HG03039 (cell line): ENCODE measurements at regions not wholly inside any gene's neighbourhood (a gene's known extent, or its start where the extent isn't known, plus 50 kb on each side); places are given as distances from the start of the nearest gene placed in this dataset.
"Not testable (repeated sequence)": the region's sequence is repeated elsewhere in the genome, so short reads cannot be mapped to it uniquely, and the experiment has no call there.

ENCODE experiments used
- ATAC-seq: cut with Tn5 transposase; IDR thresholded peaks from one replicate; pipeline ENCODE4 v1.9.1; 2021; ENCODE audit warnings: mild to moderate bottlenecking, moderate library complexity; ENCODE audit not compliant: unreplicated experiment

DNA sequence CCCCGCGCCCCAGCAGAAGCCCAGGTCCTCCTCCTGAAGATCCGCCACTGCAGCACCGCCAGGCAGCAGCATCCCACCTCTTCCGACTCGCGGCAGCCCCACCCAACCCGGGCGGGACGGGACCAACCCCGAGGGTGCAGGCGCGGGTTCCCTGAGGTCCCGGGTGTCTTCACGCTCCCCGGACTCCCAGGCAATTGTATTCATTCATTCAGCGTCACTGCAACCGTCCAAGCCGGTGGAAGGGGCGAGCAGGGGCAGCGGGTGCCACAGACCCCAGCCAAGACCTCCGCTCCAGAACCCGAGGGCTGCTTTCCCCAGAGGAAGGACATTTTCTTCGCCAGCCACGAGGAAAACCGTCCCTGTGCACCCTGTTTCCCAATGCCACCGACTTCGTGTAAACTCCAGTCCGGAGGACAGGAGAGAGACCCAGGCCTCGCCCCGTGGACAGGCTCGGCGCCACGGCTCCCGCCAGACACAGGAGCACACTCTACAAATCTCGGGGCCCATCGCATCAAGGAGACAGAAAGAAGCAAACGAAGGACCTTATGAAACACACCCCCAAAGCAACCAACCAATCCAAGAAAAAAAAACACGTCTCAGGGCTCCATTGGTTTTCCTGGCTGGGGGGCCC is 1471.5 kb downstream of the FOXD4L5 start:
- ATAC-seq: not testable (repeated sequence)

DNA sequence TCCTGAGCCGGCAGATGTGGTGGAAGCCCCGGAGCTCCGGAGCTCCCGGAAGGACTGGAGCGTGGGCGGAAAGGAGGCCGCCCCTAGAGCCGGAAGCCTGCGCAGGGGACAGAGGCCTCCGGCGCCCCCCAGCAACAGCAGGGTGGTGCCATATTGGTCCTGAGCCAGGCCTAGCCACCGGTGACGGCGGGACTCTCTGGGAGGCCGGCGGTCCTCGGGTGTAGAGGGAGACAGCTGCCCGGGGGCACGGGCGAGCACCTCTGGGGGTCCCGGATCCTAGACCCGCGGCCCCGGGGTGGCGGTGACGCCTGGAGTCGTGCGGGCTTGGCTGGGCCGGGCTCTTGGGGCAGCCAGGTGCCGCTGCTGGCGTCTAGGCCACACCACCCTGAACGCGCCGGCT is 1472.2 kb downstream of the FOXD4L5 start:
- ATAC-seq: peak; percentile 60

DNA sequence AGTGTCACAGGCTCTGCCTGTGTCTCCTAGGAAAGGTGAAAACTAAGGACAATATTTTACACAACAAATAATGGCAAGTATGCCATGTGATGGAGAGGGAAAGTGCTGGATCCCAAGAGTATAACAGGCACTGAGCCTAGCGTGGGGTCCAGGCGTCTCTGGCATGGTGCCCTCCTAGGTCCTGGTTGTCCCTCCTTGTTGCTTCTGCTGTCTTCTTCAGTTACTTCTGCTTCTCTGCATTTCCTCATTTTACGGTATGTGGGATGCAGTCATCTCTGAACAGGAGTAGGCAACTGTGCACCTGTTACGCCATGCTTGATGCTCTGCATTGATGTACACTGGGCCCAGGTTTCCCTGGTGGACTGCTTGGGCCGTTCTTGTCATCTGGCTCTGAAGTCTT is 1480.8 kb downstream of the FOXD4L5 start:
- ATAC-seq: not testable (repeated sequence)

DNA sequence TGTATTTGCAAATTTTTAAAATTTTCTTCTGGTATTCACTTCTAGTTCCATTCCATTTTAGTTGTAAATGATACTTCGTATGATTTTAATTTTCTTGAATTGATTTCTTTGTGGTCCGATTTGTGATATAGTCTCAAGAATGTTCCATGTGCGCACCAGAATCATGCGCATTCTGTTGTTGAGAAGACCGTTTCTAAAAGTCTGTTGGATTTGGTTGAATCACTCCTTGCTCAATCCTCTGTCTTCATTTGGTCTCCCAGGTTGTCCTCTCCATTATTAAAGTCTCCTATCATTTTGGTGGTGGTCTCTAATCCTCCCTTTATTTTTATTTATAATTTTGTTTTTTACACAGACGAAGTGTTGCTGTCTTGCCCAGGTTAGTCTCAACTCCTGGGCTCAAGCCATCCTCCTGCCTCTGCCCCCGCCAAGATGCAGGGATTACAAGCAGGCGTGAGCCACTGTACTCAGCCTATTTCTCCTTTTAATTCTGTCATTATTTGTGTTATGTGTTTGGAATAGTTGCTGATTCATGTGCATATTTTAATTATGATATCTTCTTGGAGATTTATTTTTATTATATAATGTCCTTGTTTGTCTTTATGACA is 1490.8 kb downstream of the FOXD4L5 start:
- not testable (repeated sequence) for ATAC-seq

DNA sequence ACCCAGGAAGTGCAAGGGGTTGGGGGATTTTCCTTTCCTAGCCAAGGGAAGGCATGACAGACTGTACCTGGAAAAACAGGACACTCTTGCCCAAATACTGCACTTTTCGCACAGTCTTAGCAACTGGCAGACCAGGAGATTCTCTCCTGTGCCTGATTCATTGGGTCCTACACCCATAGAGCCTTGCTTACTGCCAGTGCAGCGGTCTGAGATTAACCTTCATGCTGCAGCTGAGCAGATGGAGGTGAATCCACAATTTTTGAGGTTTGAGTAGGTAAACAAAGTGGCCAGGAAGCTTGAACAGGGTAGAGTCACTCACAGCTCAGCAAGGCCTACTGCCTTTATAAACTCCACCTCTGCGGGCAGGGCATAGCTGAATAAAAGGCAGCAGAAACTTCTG is 1497.6 kb downstream of the FOXD4L5 start:
- ATAC-seq: not testable (repeated sequence)

DNA sequence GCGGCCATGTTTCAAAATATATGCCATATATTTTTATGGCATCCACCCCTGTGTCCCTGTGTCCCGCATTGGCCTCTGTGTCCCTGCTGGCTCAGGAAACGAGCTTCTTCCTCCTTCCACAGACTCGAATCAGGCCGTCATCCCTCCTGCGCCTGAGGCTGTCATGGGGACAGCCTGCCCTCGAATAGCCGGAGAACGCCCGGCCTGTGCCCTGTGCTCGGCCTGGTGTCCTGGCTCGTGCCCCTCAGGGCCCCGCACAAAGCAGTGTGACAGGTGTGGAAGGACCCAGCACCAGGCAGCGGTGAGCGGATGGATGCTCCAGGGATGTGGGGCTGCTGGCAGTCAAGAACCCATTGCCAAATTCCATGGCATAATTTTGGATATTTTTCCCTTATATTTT is 1500.0 kb downstream of the FOXD4L5 start:
- not testable (repeated sequence) for ATAC-seq

DNA sequence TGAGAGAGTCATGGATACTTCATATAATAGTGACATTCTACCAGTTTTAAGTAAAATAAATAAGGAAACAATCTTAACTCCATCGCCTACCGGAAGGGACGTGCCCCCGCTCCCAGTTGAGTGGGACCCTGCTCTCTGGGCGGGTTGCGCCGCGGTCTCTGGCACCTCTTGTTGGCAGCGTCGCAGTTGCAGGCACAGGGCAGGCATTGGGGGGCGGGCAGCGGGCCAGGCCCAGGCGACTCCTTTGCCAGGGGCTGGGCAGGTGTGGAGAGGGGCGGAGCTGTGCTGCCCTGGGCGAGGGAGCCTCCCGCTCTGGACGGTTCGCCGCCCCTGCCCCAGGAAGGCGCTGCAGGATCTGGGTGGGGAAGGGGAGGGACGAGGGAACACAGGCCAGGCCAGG is 1500.6 kb downstream of the FOXD4L5 start:
- ATAC-seq: not testable (repeated sequence)

DNA sequence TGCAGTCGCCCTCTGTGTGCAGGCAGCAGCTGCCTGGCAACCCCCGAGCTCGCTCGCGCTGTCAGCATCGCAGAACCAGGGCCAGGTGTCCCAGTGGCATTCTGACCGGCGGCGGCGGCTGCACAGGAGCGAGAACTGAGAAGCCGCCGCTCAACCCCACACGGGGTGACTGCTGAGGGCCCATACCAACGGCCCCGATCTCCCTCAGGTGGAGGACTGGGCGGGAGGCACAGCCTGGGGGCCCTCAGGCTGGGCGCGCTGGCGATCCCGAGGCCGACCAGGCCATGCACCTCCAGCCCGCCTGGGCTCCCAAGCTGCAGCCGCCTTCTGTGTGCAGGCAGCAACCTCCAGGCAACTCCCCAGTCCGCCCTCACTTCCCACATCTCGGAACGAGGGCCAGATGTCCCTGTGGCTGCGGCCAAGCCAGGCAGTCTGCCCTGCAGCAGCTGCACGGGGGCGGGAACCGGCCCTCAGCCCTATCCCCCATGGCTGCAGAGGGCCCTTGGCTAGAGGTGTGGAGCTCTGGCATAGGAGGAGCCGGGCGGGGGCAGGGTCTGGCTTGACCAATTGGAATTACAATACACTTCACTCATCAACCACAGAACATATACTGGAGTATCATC is 1503.1 kb downstream of the FOXD4L5 start:
- peak; percentile 27 for ATAC-seq

DNA sequence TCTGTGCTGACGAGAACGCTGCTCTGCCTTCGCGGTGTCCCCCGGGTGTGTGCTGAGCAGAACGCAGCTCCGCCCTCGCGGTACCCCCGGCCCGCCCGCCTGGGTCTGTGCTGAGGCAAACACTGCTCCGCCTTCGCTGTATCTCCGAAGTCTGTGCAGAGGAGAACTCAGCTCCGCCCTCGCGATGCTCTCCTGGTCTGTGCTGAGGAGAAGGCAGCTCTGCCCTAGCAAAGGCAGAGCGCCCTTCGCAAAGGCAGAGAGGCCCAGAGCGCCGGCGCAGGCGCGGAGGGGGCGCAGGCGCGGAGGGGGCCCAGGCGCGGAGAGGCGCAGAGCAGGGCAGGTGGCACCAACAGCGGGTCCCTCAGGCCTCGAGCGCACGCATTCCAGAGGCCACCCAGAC is 1503.6 kb downstream of the FOXD4L5 start:
- peak; percentile 89 for ATAC-seq

DNA sequence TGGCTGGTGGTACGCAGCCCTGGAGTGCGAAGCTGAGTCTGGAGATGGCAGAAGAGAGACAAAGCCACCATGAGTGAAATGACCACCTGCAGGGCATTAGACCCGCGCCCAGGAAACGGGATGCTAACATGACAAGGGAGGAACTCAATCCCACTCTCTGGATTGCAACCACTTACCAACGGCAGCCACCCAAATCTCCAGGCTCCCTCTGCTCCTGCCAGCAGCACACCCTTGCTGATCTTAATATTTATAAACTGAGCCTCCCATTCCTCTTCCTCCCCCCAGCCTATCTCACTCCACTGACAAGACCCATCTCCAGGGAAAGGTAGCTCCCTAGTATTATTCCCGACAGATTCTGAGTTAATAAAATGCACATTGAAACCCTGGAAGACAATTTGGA is 1508.8 kb downstream of the FOXD4L5 start:
- ATAC-seq: not testable (repeated sequence)

DNA sequence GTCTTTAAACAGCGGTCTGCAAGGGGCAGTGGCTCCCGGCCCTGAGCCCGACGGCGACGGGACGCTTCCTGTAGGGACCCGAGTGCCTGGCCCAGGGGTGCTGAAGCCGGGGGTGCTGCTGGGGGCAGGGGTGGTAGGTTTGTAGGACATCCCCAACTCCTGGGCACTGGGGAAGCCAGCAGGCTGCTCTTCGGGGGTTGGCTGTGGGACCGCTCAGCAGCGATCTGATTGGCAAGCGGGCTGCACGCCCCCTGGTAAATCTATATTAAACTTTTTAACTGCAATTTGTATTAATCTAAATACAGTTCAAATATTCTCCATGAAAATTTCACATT is 1510.0 kb downstream of the FOXD4L5 start:
- not testable (repeated sequence) for ATAC-seq

DNA sequence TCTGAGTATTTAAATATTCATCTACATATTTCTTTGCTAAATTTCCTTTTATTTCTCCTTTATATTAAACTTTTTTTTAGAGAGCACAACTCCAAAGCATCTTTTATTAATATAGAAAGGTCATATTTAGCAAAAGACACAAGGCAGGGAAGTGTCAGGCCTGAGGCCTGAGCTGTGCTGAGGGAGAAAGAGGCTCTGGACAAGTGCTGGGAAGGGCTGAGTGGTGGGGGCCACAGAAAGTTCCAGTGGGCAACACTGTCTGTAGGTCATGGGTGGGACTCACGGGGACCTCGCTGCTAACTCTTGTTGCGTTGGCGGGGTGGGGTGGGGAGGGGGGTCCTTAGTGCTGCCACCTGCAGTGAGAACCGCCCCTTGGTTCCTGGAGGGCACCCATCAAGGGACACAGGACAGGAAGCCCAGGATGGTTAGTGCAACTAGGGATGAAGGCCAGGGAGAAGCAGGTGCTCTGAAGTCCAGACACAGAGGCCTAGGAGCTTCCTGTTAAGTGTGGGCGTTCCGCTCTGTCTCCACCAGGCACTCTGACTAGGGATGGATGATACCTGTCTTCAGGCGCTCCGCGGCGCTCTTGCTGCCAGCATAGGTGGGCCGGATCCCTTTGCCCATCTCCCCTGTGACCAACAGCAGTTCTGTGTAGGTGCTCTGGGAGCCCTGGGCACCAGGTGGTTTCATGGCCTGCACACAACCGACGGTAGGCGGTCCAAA is 1510.5 kb downstream of the FOXD4L5 start:
- not testable (repeated sequence) for ATAC-seq

DNA sequence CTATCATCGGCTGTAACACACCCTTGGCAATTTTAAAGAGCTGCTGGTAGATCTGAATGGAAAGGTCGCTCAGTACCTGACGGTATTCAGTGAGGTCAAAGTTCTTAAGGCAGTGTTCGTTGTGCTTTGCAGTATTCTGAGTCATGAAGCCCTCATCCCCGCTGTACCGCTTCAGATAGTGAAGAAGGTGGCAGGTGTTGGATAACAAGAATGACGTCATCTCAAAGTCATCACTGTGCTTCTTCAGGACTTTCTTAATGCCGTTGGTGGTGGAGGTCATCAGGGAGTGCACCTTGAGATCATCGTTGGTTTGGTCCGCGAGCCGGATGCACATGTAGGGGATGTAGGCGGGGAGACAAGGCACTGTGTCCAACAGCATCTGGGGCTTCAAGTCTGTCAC is 1522.8 kb downstream of the FOXD4L5 start:
- not testable (repeated sequence) for ATAC-seq

DNA sequence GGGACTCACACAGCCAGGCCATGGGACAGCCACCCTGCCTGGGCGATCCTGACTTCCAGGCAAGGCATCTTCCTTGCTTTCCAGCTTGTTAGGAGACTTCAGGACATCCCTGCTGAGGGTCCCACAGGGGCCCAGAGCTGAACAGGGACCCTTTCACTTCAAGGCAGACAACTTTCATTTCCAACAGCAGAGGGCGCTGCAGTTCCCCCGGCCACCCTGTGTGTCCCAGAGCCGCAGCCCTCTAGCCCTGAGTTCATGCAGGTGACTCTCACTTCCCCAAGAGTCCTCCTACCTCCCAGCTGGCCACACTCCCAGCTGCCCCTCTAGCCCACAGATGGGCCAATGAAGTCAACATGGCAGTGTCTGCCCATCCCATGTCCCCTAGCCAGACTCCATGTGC is 1556.0 kb downstream of the FOXD4L5 start:
- ATAC-seq: not testable (repeated sequence)

DNA sequence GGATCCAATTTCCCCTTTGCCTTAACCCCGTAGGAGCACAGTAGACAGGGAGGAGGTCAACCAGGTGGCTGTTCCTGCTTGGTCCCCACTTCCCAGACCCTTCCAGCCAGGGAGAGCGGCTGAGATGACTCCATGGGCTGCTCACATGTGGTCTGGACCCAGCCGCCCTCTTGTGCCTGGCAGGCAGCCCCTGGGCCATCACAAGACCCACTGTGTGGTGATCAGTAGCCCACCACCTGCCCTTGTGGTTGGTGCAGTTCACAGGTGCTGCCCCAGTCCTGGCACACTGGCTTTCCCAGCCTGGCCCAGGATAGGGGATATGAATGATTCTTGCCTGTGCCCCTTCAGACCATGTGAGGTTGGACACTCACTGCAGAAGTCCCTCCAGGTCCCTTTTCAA is 1556.7 kb downstream of the FOXD4L5 start:
- no peak for ATAC-seq

DNA sequence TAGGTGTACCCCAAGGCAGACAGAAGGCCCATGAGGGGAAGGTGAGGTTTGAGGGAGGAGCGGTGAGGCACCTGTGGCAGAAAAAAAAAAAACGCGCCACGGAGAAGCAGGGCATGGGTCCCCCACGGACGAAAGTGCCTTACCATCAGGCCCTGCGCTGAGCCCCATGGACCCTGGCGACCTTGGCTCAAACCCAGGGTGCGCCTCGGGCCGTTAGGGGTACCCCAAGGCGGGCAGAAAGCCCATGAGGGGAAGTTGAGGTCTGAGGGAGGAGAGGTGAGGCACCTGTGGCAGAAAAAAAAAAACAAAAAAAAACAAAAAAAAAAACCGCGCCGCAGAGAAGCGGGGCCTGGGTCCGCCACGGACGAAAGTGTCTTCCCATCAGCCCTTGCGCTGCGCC is 1576.7 kb downstream of the FOXD4L5 start:
- ATAC-seq: not testable (repeated sequence)

DNA sequence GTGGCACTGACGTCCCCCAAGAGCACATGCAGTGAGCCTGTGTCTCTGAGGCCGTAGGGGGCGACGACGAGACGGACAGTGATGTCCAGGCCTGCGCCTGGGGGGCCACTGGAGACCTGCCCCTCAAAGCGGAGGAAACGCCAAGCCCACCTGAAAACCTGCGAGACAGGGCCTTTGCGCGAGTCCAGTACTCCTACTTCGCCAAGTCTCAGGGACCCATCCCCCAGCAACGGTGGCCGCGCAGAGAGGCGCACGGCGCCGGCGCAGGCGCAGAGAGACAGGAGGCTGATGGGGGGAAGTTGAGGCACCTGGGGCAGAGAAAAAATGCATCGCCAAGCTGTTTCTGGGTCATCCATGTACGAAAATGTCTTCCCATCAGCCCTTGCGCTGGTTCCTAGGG is 1580.6 kb downstream of the FOXD4L5 start:
- not testable (repeated sequence) for ATAC-seq

DNA sequence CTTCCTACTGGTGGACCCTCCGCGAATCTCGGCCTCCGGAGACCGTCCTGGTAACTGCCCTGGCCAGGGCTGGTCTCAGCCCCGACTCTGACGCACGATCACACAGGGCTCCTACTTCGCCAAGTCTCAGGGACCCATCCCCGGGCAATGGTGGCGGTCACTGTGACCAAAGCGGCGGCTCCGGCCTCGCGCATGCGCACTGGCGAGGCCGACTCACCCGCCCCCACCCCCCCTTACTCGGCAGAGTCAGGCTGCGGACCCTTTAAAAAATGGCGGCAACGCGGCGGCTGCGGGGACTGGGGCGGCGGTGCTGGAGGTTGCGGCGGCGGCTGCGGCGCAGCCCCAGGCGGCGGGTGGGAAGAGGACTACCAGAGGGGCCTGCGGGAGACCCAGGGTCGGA is 1581.3 kb downstream of the FOXD4L5 start:
- not testable (repeated sequence) for ATAC-seq

DNA sequence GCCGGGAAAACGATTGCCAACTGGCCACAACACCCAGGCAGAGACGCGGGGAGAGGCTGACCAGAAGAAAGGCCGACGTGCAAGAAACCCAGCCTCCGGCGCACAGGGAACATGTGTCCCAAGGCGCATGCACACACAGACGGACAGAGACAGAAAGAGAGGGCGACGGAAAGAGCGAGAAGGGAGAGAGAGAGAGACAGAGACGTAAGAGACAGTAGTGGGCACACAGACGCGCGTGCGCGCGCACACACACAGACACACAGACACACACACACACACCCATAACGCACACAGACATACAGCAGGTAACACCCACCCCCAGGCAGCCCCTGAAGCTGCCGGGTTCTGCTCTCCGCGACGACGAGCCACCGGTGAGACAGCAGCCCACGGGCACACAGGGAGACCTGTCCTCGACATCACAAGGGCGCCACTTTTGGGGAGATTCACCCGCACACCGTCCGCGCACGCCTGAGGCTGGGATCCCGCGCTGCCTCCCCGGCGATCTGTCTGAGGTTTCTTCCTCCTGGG is 1581.8 kb downstream of the FOXD4L5 start:
- ATAC-seq: not testable (repeated sequence)
